Liver (tissue), 8 donors: ENCODE measurements at regions not wholly inside any gene's neighbourhood (a gene's known extent, or its start where the extent isn't known, plus 50 kb on each side); places are given as distances from the start of the nearest gene placed in this dataset.

Experiments used
- DNase-seq: peaks from one replicate; pipeline ENCODE4 v3.0.0-alpha.2; 2017; ENCODE audit warnings: low spot score
- H3K27ac ChIP-seq, 2 donors: one replicate each; pipeline ENCODE4 v1.7.0; 2013; ENCODE audit warnings: inconsistent platforms in 2 of 2, low read length in 2 of 2, control low read depth in 1 of 2, low read depth in 1 of 2, mild to moderate bottlenecking in 1 of 2
- H3K27me3 ChIP-seq, 4 donors: one replicate each; pipeline versions ENCODE4 v1.6.1 to v1.7.0; 2013; ENCODE audit warnings: low read length in 3 of 4, inconsistent platforms in 1 of 4, mild to moderate bottlenecking in 1 of 4, moderate library complexity in 1 of 4; ENCODE audit not compliant: control insufficient read depth in 4 of 4, insufficient read depth in 4 of 4
- H3K36me3 ChIP-seq, 4 donors: one replicate each; pipeline versions ENCODE4 v1.6.1 to v1.7.0; 2013; ENCODE audit warnings: low read length in 3 of 4, mild to moderate bottlenecking in 3 of 4, low read depth in 1 of 4, moderate library complexity in 1 of 4; ENCODE audit not compliant: control insufficient read depth in 4 of 4, insufficient read depth in 3 of 4
- H3K4me1 ChIP-seq, 4 donors: one replicate each; pipeline versions ENCODE4 v1.6.1 to v1.7.0; 2013; ENCODE audit warnings: low read length in 3 of 4, mild to moderate bottlenecking in 3 of 4, moderate library complexity in 1 of 4; ENCODE audit not compliant: control insufficient read depth in 4 of 4, insufficient read depth in 4 of 4
- H3K4me3 ChIP-seq, 3 donors: one replicate each; pipeline versions ENCODE4 v1.6.1 to v1.7.0; 2013; ENCODE audit warnings: low read length in 3 of 3, control low read depth in 1 of 3, low read depth in 1 of 3, mild to moderate bottlenecking in 1 of 3
- H3K9ac ChIP-seq, 2 donors: one replicate each; pipeline ENCODE4 v1.7.0; 2013; ENCODE audit warnings: low read length in 2 of 2, mild to moderate bottlenecking in 2 of 2, moderate library complexity in 2 of 2, control low read depth in 1 of 2, low read depth in 1 of 2
- H3K9me3 ChIP-seq, 4 donors: one replicate each; pipeline versions ENCODE4 v1.6.1 to v1.7.0; 2013; ENCODE audit warnings: low read length in 3 of 4; ENCODE audit not compliant: control insufficient read depth in 4 of 4
- FOXA1 ChIP-seq: IDR thresholded peaks from 2 replicates; pipeline ENCODE4 v1.6.1; 2016; ENCODE audit warnings: antibody characterized with exemption
- GABPA ChIP-seq, 2 donors: IDR thresholded peaks in 1 of 2; conservative IDR thresholded peaks in 1 of 2; 2 replicates each; pipeline ENCODE4 v1.6.1; 2016; ENCODE audit warnings: antibody characterized with exemption in 2 of 2, mild to moderate bottlenecking in 1 of 2, moderate library complexity in 1 of 2
- HNF4A ChIP-seq, 2 donors: conservative IDR thresholded peaks; 2 replicates each; pipeline ENCODE4 v1.6.1; 2016; ENCODE audit warnings: antibody characterized with exemption in 2 of 2, mild to moderate bottlenecking in 2 of 2
- HNF4G ChIP-seq: IDR thresholded peaks from 2 replicates; pipeline ENCODE4 v1.6.1; 2016; ENCODE audit warnings: antibody characterized with exemption
- JUND ChIP-seq, 2 donors: IDR thresholded peaks; 2 replicates each; pipeline ENCODE4 v1.6.1; 2016; ENCODE audit warnings: antibody characterized with exemption in 2 of 2
- NR2F2 ChIP-seq: IDR thresholded peaks from 2 replicates; pipeline ENCODE4 v1.6.1; 2016; ENCODE audit warnings: antibody characterized with exemption
- RAD21 ChIP-seq, 2 donors: IDR thresholded peaks; 2 replicates each; pipeline ENCODE4 v1.6.1; 2016; ENCODE audit warnings: antibody characterized with exemption in 2 of 2, mild to moderate bottlenecking in 2 of 2
- RXRA ChIP-seq, 2 donors: IDR thresholded peaks; 2 replicates each; pipeline ENCODE4 v1.6.1; 2017 to 2018; ENCODE audit warnings: antibody characterized with exemption in 2 of 2, mild to moderate bottlenecking in 1 of 2
- SP1 ChIP-seq: IDR thresholded peaks from 2 replicates; pipeline ENCODE4 v1.6.1; 2018; ENCODE audit warnings: antibody characterized with exemption, mild to moderate bottlenecking
- TAF1 ChIP-seq: conservative IDR thresholded peaks from 2 replicates; pipeline ENCODE4 v1.6.1; 2016; ENCODE audit warnings: antibody characterized with exemption, mild to moderate bottlenecking
- WGBS: extraction: QIAGEN DNeasy Blood & Tissue Kit; methylation state at CpG from one replicate; pipeline ENCODE4 v1.1.7; 2013; 5-methylcytosine and 5-hydroxymethylcytosine counted together
- TF ChIP-seq, protein P1 (sequence below): fragments of 150-350 bp; IDR thresholded peaks from 2 replicates; pipeline ENCODE4 v1.5.1; 2017; ENCODE audit warnings: improper control_type of control experiment, low read depth, low read length; ENCODE audit not compliant: missing input control
- TF ChIP-seq, protein P2 (sequence below): IDR thresholded peaks from 2 replicates; pipeline ENCODE4 v1.6.1; 2016; ENCODE audit warnings: antibody characterized with exemption
- donor health status: healthy.
- donor health status: healthy.
- donor health status: healthy.
- donor health status: healthy.
- donor health status: healthy.

GRCh38 chr10:83871187-83872081 lies 267.9 kb upstream of the GHITM start:
- no peak overlapping the region for H3K4me3 ChIP-seq
- no peak overlapping the region for H3K9ac ChIP-seq
- no peaks in the 10 kb centered on the region for H3K9me3 ChIP-seq
- no peak overlapping the region for H3K27ac ChIP-seq
- TF ChIP-seq, protein P1, sequence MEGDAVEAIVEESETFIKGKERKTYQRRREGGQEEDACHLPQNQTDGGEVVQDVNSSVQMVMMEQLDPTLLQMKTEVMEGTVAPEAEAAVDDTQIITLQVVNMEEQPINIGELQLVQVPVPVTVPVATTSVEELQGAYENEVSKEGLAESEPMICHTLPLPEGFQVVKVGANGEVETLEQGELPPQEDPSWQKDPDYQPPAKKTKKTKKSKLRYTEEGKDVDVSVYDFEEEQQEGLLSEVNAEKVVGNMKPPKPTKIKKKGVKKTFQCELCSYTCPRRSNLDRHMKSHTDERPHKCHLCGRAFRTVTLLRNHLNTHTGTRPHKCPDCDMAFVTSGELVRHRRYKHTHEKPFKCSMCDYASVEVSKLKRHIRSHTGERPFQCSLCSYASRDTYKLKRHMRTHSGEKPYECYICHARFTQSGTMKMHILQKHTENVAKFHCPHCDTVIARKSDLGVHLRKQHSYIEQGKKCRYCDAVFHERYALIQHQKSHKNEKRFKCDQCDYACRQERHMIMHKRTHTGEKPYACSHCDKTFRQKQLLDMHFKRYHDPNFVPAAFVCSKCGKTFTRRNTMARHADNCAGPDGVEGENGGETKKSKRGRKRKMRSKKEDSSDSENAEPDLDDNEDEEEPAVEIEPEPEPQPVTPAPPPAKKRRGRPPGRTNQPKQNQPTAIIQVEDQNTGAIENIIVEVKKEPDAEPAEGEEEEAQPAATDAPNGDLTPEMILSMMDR = peak; percentile 93
- TF ChIP-seq RAD21 (IDR thresholded peaks at IDR 0.05) (peak; percentile 85 to 87), RXRA (IDR thresholded peaks at IDR 0.05) (no peak), HNF4A (conservative IDR thresholded peaks at IDR 0.05) (no peak), TAF1 (no peak)
- TF ChIP-seq, protein P2, sequence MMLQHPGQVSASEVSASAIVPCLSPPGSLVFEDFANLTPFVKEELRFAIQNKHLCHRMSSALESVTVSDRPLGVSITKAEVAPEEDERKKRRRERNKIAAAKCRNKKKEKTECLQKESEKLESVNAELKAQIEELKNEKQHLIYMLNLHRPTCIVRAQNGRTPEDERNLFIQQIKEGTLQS = no peak
- 24% methylated on average over 18 of the region's 18 CpGs for WGBS
- peak; percentile 72 for DNase-seq
- peaks cover 0 to 3% (median 0%) of the 10 kb centered on the region in 4 donors for H3K4me1 ChIP-seq
- H3K27me3 ChIP-seq = no peaks in the 10 kb centered on the region
- H3K36me3 ChIP-seq = no peaks in the 10 kb centered on the region

DNA sequence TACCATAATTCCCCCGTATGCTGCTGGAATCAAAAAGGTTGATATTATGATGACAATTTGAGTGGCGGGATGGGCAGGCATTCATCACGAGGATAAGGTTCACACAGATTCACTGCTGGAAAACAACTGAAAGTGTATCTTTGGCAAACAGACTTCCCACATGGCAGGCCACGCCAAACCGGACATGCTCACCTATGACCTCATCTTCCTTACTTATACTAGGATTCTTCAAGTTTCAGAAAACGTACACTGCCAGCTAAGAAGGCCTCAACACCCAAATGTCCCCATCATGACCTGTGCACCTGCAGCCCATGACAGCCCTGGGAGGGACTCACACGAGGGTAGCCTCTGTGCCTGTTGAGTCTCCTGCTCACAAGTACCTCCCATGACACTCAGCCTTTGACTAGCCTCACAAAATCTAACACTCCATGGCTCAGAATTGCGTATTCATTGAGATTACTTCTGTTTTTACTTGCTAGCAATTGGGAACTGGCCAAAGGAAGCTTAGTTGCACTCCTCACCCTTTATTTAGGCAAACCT lies 259.0 kb upstream of the GHITM start:
- DNase-seq = no peak
- Histone ChIP-seq H3K9ac (no peak overlapping the region), H3K27me3 (no peaks in the 10 kb centered on the region), H3K4me3 (no peak overlapping the region), H3K36me3 (no peaks in the 10 kb centered on the region), H3K27ac (no peak overlapping the region), H3K9me3 (no peaks in the 10 kb centered on the region), H3K4me1 (no peaks in the 10 kb centered on the region)
- WGBS = 85% methylated on average over 8 of the region's 8 CpGs
- TF ChIP-seq SP1 = no peak
- TF ChIP-seq GABPA (IDR thresholded peaks at IDR 0.05 in 1 of 2, conservative IDR thresholded peaks at IDR 0.05 in 1 of 2) = no peak

GRCh38 chr10:83881661-83882060 lies 257.6 kb upstream of the GHITM start:
- H3K9me3 ChIP-seq = no peaks in the 10 kb centered on the region
- WGBS = 26% methylated on average over 1 of the region's 1 CpG

More at GRCh38 chr10:83881661-83882060, 257.6 kb upstream of the GHITM start:
- Histone ChIP-seq H3K36me3 (no peaks in the 10 kb centered on the region), H3K4me1 (no peaks in the 10 kb centered on the region), H3K9ac (no peak overlapping the region), H3K4me3 (no peak overlapping the region), H3K27ac (no peak overlapping the region), H3K27me3 (no peaks in the 10 kb centered on the region)
- TF ChIP-seq NR2F2 (no peak), HNF4A (conservative IDR thresholded peaks at IDR 0.05) (no peak), JUND (IDR thresholded peaks at IDR 0.05) (no peak), HNF4G (no peak), FOXA1 (no peak), TAF1 (no peak)
- TF ChIP-seq, protein P2 = no peak
- DNase-seq = no peak
